NB4 (cell line): ENCODE measurements at regions not wholly inside any gene's neighbourhood (a gene's known extent, or its start where the extent isn't known, plus 50 kb on each side); places are given as distances from the start of the nearest gene placed in this dataset.

Experiments used
- MAX ChIP-seq: IDR thresholded peaks from 2 replicates; pipeline ENCODE4 v1.6.1; 2011; ENCODE audit warnings: low read depth, low read length
- MYC ChIP-seq: IDR thresholded peaks from 2 replicates; pipeline ENCODE4 v1.6.1; 2011; ENCODE audit warnings: low read depth, low read length
- POLR2A ChIP-seq: IDR thresholded peaks from 2 replicates; pipeline ENCODE4 v1.6.1; 2011; ENCODE audit warnings: mild to moderate bottlenecking; ENCODE audit not compliant: insufficient read length; ENCODE audit errors: extremely low read depth
- TF ChIP-seq, protein P1 (sequence below): IDR thresholded peaks from one replicate; pipeline ENCODE4 v1.5.1; 2012; ENCODE audit warnings: low read depth, low read length

DNA sequence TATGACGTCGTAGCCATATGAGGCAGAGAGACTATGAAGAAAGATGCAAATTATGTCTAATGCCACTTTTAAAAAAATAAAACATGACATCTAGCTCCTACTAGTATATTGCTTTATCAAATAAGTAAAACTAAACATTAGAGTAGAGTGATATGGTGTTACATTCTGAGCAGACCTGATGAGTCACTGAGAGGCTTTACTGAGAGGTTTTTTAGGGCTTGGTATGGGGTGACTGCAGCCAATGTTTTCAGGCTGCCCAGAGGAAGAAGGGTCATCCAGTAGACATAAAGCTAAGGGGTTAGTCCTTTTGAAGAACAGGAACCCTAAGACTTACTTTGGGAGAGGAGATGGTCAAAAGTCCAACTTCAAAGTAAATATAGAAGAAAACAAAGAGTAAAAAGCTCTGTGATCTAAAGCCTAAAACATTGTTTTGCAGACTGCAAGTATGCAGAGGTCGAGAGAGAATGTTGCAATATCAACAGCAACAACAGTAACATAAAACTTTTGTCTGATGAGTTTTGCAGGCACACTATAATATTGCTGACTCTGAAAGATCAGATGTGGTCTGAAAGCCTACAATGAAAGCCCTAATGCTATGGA, 774.7 kb downstream of the TMTC2 start:
- TF ChIP-seq POLR2A: no peak
- TF ChIP-seq MAX: no peak
- TF ChIP-seq, protein P1, sequence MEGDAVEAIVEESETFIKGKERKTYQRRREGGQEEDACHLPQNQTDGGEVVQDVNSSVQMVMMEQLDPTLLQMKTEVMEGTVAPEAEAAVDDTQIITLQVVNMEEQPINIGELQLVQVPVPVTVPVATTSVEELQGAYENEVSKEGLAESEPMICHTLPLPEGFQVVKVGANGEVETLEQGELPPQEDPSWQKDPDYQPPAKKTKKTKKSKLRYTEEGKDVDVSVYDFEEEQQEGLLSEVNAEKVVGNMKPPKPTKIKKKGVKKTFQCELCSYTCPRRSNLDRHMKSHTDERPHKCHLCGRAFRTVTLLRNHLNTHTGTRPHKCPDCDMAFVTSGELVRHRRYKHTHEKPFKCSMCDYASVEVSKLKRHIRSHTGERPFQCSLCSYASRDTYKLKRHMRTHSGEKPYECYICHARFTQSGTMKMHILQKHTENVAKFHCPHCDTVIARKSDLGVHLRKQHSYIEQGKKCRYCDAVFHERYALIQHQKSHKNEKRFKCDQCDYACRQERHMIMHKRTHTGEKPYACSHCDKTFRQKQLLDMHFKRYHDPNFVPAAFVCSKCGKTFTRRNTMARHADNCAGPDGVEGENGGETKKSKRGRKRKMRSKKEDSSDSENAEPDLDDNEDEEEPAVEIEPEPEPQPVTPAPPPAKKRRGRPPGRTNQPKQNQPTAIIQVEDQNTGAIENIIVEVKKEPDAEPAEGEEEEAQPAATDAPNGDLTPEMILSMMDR: no peak
- no peak for TF ChIP-seq MYC
